ENCODE measurements at regions not wholly inside any gene's neighbourhood (a gene's known extent, or its start where the extent isn't known, plus 50 kb on each side); places are given as distances from the start of the nearest gene placed in this dataset.
"Not testable (repeated sequence)": the region's sequence is repeated elsewhere in the genome, so short reads cannot be mapped to it uniquely, and the experiment has no call there.

DNA sequence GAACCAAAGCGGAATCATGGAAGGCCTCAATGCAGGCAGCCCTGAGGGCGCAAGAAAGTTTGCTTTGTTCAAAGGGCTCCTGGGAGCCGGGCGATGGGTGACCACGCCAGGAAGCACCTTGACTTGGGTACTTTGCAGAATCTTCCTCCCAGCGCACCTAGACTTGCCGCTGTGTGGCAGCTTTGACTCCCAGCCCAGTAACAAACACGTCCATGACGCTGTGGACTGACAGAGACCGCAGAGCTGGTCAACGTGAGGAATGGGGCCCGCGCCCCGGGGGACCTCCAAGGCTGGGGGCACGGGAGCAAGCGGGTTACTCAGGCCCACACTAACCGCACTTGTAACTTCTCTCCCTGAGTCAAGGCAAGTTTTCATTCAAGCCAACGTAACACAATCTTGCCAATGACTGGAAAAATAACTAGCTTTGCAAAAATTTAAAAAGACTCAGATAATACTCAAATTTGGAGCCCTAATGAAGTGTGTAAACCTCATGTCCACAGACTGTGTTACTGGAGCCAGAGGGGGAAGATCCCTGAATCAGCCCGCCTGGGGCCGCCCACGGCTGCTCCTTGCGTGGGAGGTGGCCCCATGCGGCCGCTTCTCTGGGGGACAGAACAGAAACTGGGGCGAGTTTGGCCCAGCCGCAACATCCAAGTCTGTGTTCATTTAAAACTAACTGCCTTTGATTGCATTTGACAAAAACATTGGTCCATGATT is 130.8 kb downstream of the DNAJB6 start:
- no peak for DNase-seq (ENCODE audit: low read depth)

- DNase-seq (ENCODE audit: low read depth), result no peak
These were observed 131.7 kb downstream of the DNAJB6 start for GRCh38 chr7:157468221-157469111.

DNA sequence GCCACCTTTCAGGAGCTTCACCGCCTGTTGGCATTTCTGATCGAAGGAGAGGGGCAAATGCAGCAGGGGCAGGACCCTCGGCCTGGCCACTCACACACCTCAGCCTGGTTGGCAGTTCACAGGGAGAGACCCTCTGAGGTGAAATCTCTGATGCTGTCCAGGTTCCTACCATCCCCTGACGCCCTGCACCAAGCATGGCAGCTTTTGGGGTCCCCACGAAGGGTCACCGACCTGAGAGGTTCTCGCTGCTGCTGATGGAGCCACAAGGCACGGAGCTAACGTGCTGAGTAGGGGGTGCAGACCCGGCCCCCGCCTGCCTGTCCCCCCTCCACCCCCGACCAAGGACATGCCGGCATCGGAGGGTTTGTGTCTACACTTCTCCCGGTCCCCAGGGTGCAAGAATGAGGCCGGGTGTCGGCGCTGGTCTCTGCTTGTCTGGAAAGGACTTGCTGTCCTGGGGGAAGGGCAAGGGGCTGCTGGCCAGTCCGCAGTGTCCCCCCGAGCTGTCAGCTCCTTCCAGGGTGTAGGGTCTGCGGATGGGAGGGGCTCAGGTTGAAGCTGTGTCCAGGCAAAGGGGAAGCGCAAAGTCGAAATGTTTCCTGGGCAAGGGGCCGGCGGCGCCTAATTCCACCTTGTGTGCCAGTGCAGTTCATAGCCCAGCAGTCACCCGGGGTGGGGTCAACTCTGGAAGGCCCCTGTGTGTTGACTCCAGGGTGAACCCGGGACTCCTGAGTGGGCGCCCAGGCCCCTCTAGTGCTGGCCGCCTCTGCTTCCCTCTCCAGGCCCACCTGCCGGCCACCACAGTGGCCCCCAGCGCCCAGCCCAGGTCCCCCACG is 132.6 kb downstream of the DNAJB6 start:
- DNase-seq (ENCODE audit: low read depth), result no peak

DNA sequence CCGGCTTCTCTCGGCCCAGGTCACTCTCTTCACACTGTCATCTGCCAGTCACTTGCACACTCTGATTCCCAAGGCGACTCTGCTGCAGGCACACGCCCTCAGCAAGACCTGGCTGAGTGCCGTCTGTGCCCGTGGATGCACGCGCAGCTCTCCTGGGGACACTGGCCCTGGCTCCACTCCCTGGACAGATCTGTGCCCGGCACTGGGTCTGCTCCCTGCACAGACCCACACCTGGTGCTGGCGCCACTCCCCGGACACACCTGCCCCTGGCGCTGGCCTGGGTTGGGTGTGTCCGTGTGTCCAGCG is 133.2 kb downstream of the DNAJB6 start:
- no peak for DNase-seq (ENCODE audit: low read depth)

DNA sequence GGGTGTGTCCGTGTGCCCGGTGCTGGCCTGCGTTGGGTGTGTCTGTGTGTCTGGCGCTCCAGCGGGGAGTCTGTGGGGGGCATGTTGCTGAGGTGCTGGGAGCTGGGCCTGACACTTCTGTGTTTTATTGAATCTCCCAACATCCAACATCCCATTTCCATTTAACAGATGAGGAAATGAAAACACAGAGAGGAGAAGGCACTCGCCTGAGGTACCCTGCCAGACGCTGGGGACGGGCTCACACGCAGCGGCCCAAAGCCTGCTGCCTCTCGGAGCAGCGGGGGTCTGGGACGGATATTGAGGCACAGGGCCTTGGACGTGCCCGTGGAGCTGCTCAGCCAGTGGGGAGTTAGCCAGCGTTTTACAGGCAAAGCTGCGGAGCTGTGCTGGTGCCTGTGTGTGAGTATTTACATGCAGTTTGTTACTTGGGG is 133.9 kb downstream of the DNAJB6 start:
- no peak for DNase-seq (ENCODE audit: low read depth)

DNA sequence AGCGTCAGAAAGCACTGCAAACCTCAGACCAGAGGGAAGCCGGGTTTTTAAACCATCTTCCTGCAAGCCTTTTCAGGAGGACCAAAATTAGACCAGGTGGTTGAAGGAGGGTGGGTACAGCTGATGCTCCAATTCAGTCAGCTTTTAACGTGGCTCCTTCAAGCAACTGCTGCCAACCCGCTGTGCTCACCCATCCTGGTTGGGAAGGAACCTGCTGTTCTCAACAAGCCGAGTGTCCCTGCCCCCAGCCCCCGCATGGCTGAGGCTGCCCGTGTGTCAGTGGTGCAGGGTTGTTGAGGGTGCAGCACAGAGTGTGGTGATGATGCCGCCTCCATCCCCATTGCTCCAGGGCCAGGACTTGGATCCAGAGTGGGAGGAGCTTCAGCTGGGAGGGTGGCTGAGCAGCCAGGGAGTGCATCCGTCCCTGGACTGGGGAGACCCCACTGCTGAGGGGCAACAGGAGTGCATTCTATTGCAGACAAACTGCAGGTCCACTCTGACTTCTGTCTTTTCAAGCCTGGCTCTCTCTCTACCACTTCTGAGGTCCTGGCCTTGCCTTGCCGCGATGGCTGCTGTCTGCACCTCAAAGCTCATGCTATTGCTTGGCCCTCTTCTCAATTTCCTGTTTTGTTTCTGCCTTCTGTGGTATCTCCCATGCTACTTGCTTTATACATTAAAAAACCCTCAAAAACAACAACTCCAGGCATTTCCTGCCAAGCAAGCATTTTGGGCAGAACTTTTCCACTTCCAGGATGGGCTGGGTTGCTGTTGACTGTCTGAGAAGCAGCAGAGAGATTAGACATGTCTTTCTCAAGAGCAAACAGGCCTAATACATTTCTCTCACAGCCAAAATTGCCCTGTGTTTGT is 134.7 kb downstream of the DNAJB6 start:
- no peak for DNase-seq (ENCODE audit: low read depth)

DNA sequence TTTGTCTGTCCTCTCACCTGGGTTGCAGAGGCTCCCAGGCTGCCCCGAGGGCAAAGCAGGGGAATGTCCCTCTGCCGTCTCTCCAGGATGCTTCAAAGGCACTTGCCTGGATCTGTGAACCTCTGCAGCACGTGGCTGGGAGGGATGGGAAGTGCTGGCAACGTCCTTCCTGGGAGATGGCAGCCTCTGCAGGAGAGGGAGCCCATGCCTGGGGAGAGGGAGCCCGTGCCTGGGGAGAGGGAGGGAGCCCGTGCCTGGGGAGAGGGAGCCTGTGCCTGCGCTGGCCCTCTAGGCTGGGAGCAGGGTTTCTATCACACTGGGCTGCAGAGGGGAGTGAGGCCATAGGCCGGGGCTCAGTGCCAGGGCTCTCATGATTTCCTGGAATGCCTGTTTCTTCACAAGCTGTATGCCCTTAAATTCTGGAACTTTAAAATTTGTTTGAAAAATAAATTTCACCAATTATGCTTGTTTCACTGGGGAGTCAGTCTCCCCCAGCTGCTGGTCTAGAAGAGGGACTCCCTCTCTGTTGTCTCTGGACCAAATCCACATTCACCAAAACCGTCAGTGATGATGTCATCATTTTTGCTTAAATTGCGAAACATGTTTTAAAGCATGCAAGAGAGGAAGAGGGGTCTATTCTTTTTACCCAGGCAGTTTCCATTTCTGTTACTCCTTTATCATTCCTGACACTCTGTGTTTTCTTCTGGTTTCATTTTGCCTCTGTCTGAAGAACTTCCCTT is 135.7 kb downstream of the DNAJB6 start:
- no peak for DNase-seq (ENCODE audit: low read depth)

- DNase-seq (ENCODE audit: low read depth), result no peak
These were observed 136.3 kb downstream of the DNAJB6 start for GRCh38 chr7:157473051-157473569.

- peak; percentile 9 for DNase-seq (ENCODE audit: low read depth)
These were observed 137.9 kb downstream of the DNAJB6 start for GRCh38 chr7:157474685-157475084.

- DNase-seq (ENCODE audit: low read depth), result no peak
These were observed 138.3 kb downstream of the DNAJB6 start for GRCh38 chr7:157475095-157475494.

DNA sequence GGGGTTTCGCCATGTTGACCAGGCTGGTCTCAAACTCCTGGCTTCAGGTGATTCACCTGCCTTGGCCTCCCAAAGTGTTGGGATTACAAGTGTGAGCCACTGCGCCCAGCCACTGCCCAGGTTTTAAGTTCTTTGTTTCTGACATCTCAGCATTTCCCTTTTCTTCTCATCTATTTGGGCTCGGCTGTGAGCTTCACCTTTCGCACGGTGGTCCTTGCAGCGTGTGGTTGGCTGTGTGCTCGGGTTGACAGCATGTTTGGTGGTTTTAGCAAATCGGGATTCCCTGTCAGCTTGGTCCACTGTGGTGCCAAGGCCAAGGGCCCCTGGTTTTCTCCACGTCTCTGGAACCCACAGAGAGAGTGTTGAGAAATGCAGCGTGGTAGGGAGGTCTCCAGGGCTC is 138.8 kb downstream of the DNAJB6 start:
- no peak for DNase-seq (ENCODE audit: low read depth)

DNA sequence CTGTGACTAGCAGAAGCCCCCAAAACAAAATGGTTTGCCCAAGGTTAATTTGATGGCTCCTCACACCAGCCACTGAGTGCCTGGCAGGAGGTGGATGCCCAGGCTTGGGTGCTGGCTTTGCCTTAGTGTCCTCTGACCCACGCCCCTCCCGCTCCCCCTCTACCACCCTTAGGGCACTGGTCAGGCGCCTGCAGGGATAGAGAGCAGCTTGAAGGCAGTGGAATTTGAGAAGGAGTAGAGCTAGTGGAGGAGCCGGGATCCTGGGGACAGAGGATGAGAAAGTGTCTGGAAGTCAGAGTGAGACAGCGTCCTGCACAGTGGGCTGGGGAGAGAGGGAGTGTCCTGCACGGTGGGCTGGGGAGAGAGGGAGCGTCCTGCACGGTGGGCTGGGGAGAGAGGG is 139.4 kb downstream of the DNAJB6 start:
- DNase-seq (ENCODE audit: low read depth), result no peak

DNA sequence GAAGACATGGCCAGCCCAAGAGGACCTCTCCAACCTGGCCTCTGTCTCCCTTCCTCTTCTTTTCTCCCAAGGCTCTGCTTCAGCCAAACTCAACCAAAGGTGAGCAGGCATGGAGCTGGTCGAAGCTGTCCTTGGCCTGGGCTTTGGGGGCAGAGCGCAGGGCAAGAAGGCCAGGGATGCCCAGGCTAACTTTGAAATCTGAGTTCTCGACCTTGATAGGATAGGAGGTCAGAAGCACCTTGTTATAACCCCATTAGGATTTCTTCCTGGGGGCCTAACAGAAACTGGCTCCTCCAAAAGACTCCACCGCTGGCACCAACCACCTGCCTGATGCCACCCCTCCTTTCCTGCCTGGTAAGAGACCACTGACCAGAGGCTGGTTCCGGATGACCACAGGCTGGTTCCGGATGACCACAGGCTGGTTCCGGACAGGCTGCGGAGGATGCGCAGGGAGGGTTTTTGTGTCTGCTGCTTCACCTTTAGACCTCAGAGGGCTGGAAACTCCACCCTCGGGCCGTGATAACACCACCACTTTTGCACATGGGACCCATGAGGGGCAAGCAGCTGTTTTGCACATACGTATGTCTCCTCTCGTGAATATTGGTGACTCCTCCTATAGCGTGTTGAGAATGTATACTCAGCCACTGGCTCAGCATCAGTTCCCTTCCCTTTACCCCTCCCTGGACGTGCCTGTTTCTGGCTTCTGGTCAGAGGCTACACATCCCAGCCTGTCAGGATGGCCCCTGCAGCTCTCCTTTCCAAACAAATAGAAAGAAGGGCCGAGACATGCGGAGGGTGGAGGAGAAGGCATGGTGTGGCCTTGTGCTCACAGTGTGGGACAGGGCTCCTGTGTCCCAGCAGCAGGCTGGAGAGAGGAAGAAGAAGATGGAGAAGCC is 140.1 kb downstream of the DNAJB6 start:
- DNase-seq (ENCODE audit: low read depth), result no peak

DNA sequence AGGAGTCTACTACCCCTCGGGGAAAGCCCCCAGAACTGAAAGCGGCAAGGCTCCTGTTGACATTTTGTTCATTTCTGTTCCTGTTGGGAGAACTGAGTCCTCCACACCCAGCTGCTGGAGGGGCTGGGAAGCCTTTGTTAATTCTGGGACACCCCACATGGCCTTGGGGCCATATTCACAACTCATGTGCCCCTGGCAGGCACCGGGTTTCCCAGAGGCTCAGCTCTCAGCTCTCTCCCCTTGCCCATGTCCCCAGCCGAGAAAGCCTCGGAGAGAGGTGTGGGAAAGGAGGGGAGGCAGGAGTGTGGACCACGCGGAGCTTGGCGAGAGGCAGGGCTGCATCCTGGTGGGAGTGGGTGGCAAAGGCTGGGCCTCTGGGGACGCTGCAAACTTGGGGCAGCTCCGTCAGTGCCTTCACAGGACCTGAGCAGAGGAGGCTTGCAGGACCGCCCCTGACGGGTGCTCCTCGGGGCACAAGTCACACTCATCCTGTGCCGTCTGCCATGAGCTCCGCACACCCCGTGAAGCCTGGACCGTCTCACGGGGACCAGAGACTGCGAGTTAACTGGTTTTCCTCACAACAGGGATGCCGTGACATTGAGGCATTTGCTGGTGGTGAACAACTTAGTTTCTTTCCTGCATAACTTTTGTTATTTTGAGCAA is 140.9 kb downstream of the DNAJB6 start:
- DNase-seq (ENCODE audit: low read depth), result no peak

DNA sequence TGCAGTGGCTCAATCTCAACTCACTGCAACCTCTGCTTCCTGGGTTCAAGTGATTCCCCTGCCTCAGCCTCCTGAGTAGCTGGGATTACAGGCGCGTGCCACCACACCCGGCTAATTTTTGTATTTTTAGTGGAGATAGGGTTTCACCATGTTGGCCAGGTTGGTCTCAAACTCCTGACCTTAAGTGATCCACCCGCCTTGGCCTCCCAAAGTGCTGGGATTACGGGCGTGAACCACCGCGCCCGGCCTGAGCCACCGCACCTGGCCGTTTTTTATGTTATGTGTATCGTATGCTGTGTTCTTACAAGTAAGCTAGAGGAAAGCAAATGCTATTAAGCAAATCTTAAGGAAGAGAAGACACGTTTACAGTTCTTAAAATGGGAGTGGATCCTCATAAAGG is 141.8 kb downstream of the DNAJB6 start:
- not testable (repeated sequence) for DNase-seq (ENCODE audit: low read depth)

DNA sequence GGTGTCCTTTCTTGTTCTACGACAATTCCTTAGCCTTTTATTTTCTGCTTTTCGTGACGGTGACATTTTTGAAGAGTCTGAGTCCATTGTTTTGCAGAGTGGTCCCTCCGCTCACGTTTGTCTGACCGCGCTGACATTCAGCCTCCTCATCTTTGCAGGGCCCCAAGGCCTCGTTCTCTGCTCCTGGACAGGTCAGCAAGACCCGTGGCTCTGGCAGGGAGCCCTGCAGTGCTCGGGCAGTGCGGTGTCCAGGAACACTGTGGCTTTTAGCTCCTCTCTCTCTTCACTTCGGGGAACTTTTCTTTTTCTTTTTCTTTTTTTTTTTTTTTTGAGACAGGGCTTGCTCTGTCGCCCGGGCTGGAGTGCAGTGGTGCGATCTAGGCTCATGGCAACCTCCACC is 142.5 kb downstream of the DNAJB6 start:
- DNase-seq (ENCODE audit: low read depth), result no peak

GRCh38 chr7:157480371-157481050 is 143.7 kb downstream of the DNAJB6 start:
- DNase-seq (ENCODE audit: low read depth), result no peak

- no peak for DNase-seq (ENCODE audit: low read depth)
These were observed 144.6 kb downstream of the DNAJB6 start for GRCh38 chr7:157481389-157481788.

Measured in LHCN-M2 (cell line).